Stimulated activated memory B cell treated with anti-CD40 and anti-IgM and Interleukin-4, amounts not matched to agents 10 μg/mL and 1 μg/mL and 100 μg/mL, for 72 hours (primary cell): ENCODE measurements at regions not wholly inside any gene's neighbourhood (a gene's known extent, or its start where the extent isn't known, plus 50 kb on each side); places are given as distances from the start of the nearest gene placed in this dataset.
"Not testable (repeated sequence)": the region's sequence is repeated elsewhere in the genome, so short reads cannot be mapped to it uniquely, and the experiment has no call there.

Source experiments
- ATAC-seq: fragments of 150-1000 bp; cut with Tn5 transposase; 2 replicates; pipeline ENCODE4 v1.10.0; 2021
- H3K27ac Mint-ChIP-seq: one replicate; pipeline ENCODE4 v1.8.0; 2022; ENCODE audit warnings: mild to moderate bottlenecking, mixed read lengths
- H3K27me3 Mint-ChIP-seq: one replicate; pipeline ENCODE4 v1.8.0; 2022; ENCODE audit warnings: mixed read lengths
- H3K36me3 Mint-ChIP-seq: one replicate; pipeline ENCODE4 v1.8.0; 2022; ENCODE audit warnings: mixed read lengths
- H3K4me1 Mint-ChIP-seq: one replicate; pipeline ENCODE4 v1.8.0; 2022; ENCODE audit warnings: mixed read lengths
- H3K4me3 Mint-ChIP-seq: one replicate; pipeline ENCODE4 v1.8.0; 2022; ENCODE audit warnings: mild to moderate bottlenecking, moderate library complexity, mixed read lengths
- H3K9me3 Mint-ChIP-seq: one replicate; pipeline ENCODE4 v1.8.0; 2022; ENCODE audit warnings: mixed read lengths

GRCh38 chr9:25517701-25518100 lies 160.5 kb downstream of the TUSC1 start:
- Mint-ChIP-seq H3K9me3 (no peaks in the 10 kb centered on the region), H3K4me3 (no peak overlapping the region), H3K27ac (no peak overlapping the region), H3K36me3 (no peaks in the 10 kb centered on the region), H3K4me1 (no peaks in the 10 kb centered on the region), H3K27me3 (no peaks in the 10 kb centered on the region)
- no peak for ATAC-seq

GRCh38 chr9:25513509-25514033 lies 164.7 kb downstream of the TUSC1 start:
- Mint-ChIP-seq H3K36me3 (no peaks in the 10 kb centered on the region), H3K4me3 (no peak overlapping the region), H3K9me3 (peaks cover 7% of the 10 kb centered on the region), H3K27ac (no peak overlapping the region), H3K4me1 (no peaks in the 10 kb centered on the region), H3K27me3 (no peaks in the 10 kb centered on the region)
- no peak for ATAC-seq

DNA sequence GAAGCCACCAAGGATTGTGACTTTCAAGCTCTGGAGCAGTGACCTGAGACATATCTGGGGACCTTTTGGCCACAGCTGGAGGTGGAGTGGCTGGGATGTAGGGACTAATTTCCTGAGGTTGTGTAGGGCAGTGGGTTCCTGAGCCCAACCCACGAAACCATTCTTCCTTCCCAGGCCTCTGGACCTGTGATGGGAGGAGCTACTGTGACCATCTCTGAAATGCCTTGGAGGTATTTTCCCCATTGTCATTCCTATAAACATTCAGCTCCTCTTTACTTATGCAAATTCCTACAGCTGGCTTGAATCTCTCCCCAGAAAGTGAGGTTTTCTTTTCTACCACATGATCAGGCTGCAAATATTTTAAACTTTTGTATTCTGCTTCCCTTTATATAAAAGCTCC lies 172.6 kb downstream of the TUSC1 start:
- Mint-ChIP-seq H3K9me3 (peaks cover 22% of the 10 kb centered on the region), H3K4me1 (no peaks in the 10 kb centered on the region), H3K27me3 (no peaks in the 10 kb centered on the region), H3K27ac (no peak overlapping the region), H3K4me3 (no peak overlapping the region), H3K36me3 (no peaks in the 10 kb centered on the region)
- ATAC-seq = no peak

GRCh38 chr9:25481372-25481771 lies 196.9 kb downstream of the TUSC1 start:
- H3K4me3 Mint-ChIP-seq = no peak overlapping the region
- no peaks in the 10 kb centered on the region for H3K27me3 Mint-ChIP-seq
- no peaks in the 10 kb centered on the region for H3K4me1 Mint-ChIP-seq
- no peak overlapping the region for H3K27ac Mint-ChIP-seq
- no peaks in the 10 kb centered on the region for H3K36me3 Mint-ChIP-seq
- peaks cover 14% of the 10 kb centered on the region for H3K9me3 Mint-ChIP-seq
- ATAC-seq = no peak

GRCh38 chr9:25480696-25481095 lies 197.5 kb downstream of the TUSC1 start:
- Mint-ChIP-seq H3K4me3 (no peak overlapping the region), H3K36me3 (no peaks in the 10 kb centered on the region), H3K9me3 (peaks cover 14% of the 10 kb centered on the region), H3K4me1 (no peaks in the 10 kb centered on the region), H3K27ac (no peak overlapping the region), H3K27me3 (no peaks in the 10 kb centered on the region)
- ATAC-seq = no peak

- no peaks in the 10 kb centered on the region for H3K27me3 Mint-ChIP-seq
- ATAC-seq = no peak
- H3K4me1 Mint-ChIP-seq = no peaks in the 10 kb centered on the region
- H3K36me3 Mint-ChIP-seq = no peaks in the 10 kb centered on the region
- no peak overlapping the region for H3K27ac Mint-ChIP-seq
- H3K9me3 Mint-ChIP-seq = peaks cover 17% of the 10 kb centered on the region
- no peak overlapping the region for H3K4me3 Mint-ChIP-seq
Measured at GRCh38 chr9:25472681-25473080, 205.6 kb downstream of the TUSC1 start.

GRCh38 chr9:25472085-25472607 lies 206.1 kb downstream of the TUSC1 start:
- H3K9me3 Mint-ChIP-seq = peaks cover 14% of the 10 kb centered on the region
- no peak overlapping the region for H3K4me3 Mint-ChIP-seq
- H3K27ac Mint-ChIP-seq = no peak overlapping the region
- ATAC-seq = no peak
- no peaks in the 10 kb centered on the region for H3K36me3 Mint-ChIP-seq
- H3K27me3 Mint-ChIP-seq = no peaks in the 10 kb centered on the region
- H3K4me1 Mint-ChIP-seq = no peaks in the 10 kb centered on the region

GRCh38 chr9:25461416-25461815 lies 216.8 kb downstream of the TUSC1 start:
- H3K27me3 Mint-ChIP-seq = no peaks in the 10 kb centered on the region
- no peak for ATAC-seq
- H3K4me3 Mint-ChIP-seq = no peak overlapping the region
- no peak overlapping the region for H3K27ac Mint-ChIP-seq
- no peaks in the 10 kb centered on the region for H3K36me3 Mint-ChIP-seq
- H3K4me1 Mint-ChIP-seq = no peaks in the 10 kb centered on the region
- H3K9me3 Mint-ChIP-seq = peaks cover 7% of the 10 kb centered on the region

DNA sequence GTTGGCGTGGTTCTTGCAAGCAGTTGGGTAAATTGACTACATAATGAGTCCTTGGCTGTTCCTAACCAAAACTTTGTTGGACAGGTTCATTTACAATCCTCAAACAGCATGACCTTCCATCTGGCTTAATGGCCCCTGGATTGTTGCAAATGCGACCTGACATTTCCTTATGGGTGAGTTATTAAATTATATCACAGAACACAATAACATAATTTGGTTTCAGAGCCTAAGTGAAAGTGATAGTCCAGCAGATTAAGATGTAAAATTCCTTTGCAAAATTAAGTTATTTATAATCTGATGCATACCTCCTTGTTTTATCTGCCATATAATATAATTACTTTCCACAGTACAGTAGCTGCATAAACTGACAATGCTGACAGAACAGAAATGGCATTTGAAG lies 224.4 kb downstream of the TUSC1 start:
- Mint-ChIP-seq H3K27ac (no peak overlapping the region), H3K4me1 (no peaks in the 10 kb centered on the region), H3K36me3 (no peaks in the 10 kb centered on the region), H3K27me3 (no peaks in the 10 kb centered on the region), H3K9me3 (peaks cover 3% of the 10 kb centered on the region), H3K4me3 (no peak overlapping the region)
- ATAC-seq = no peak

- no peaks in the 10 kb centered on the region for H3K9me3 Mint-ChIP-seq
- H3K36me3 Mint-ChIP-seq = no peaks in the 10 kb centered on the region
- no peak for ATAC-seq
- H3K27ac Mint-ChIP-seq = no peak overlapping the region
- H3K4me3 Mint-ChIP-seq = no peak overlapping the region
- H3K27me3 Mint-ChIP-seq = no peaks in the 10 kb centered on the region
- H3K4me1 Mint-ChIP-seq = no peaks in the 10 kb centered on the region
Measured at GRCh38 chr9:25449503-25449902, 228.7 kb downstream of the TUSC1 start.

DNA sequence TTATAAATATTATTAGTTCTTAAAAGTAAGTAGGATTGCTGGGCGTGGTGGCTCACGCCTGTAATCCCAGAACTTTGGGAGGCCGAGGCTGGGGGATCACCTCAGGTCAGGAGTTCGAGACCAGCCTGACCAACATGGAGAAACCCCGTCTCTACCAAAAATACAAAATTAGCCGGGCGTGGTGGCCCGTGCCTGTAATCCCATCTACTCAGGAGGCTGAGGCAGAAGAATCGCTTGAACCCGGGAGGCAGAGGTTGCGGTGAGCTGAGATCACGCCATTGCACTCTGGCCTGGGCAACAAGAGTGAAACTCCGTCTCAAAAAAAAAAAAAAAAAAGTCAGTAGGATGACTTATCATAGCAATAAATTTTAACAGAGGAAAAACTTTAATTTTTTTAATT lies 232.5 kb downstream of the TUSC1 start:
- not testable (repeated sequence) for H3K4me3 Mint-ChIP-seq, H3K27me3 Mint-ChIP-seq, ATAC-seq, H3K27ac Mint-ChIP-seq, H3K36me3 Mint-ChIP-seq, H3K9me3 Mint-ChIP-seq, H3K4me1 Mint-ChIP-seq

DNA sequence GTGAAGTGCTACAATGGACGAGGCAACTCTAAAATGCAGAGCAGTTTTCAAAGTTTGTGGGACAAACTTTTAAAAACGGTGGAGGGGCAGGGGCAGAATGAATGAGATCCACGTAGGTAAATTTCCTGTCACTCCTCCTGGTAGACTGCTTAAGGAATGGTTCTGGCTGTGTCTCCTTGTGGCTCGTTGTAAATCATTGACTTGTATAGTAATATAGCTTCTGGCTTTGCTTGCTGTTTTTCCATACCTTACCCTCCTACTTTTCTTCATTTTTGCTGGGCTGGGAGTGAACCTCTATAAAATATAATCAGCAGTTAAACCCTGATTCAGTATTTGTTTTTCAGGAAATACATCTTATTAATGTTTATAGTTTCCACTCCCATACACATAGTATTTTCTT lies 235.7 kb downstream of the TUSC1 start:
- no peaks in the 10 kb centered on the region for H3K27me3 Mint-ChIP-seq
- no peaks in the 10 kb centered on the region for H3K36me3 Mint-ChIP-seq
- H3K4me1 Mint-ChIP-seq = no peaks in the 10 kb centered on the region
- H3K4me3 Mint-ChIP-seq = no peak overlapping the region
- no peak for ATAC-seq
- no peak overlapping the region for H3K27ac Mint-ChIP-seq
- H3K9me3 Mint-ChIP-seq = peaks cover 8% of the 10 kb centered on the region

DNA sequence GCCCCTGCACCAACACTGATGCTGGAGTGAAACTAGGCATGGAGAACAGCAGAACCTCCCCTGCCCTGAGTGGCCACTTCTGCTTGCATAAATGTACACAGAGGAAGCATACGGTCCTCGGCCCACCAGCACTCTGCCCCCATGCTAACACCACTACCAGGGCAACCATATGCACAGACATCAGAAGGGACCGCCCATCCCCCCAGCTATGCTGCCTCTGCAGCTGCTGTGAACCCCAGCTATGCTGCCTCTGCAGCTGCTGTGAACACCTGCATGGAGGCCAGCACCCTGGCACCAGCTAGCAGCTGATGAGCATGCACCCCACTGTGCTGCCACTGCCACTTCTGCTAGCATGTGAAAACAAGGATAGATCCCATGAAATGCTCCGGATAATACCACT lies 250.3 kb downstream of the TUSC1 start:
- Mint-ChIP-seq H3K36me3 (no peaks in the 10 kb centered on the region), H3K27me3 (no peaks in the 10 kb centered on the region), H3K27ac (no peak overlapping the region), H3K4me3 (no peak overlapping the region), H3K4me1 (no peaks in the 10 kb centered on the region), H3K9me3 (peaks cover 17% of the 10 kb centered on the region)
- ATAC-seq = no peak

DNA sequence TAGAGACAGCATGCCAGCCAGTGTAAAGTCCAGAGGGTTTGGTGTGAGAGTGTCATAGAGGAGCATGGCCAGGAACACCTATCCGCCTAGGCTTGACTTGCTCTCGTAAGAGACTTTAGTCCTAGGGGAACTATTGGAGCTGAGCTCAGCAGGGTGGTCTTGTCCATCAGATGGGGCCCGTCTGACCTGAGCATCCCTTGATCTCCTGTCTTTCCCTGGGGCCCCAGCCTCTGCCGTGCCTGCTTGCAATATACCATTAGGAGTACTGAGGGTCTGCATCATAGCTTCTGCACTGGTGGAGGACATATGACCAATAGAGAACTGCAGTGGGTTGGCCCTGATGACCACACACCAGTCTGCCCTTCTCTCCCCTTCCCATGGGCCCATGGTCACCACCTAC lies 251.0 kb downstream of the TUSC1 start:
- Mint-ChIP-seq H3K4me3 (no peak overlapping the region), H3K36me3 (no peaks in the 10 kb centered on the region), H3K9me3 (peaks cover 17% of the 10 kb centered on the region), H3K27me3 (no peaks in the 10 kb centered on the region), H3K27ac (no peak overlapping the region), H3K4me1 (no peaks in the 10 kb centered on the region)
- no peak for ATAC-seq

GRCh38 chr9:25421560-25421959 lies 256.7 kb downstream of the TUSC1 start:
- Mint-ChIP-seq H3K9me3 (peaks cover 12% of the 10 kb centered on the region), H3K4me1 (no peaks in the 10 kb centered on the region), H3K27ac (no peak overlapping the region), H3K4me3 (no peak overlapping the region), H3K27me3 (no peaks in the 10 kb centered on the region), H3K36me3 (no peaks in the 10 kb centered on the region)
- no peak for ATAC-seq

- H3K27me3 Mint-ChIP-seq = no peaks in the 10 kb centered on the region
- ATAC-seq = no peak
- peaks cover 7% of the 10 kb centered on the region for H3K9me3 Mint-ChIP-seq
- no peak overlapping the region for H3K4me3 Mint-ChIP-seq
- no peaks in the 10 kb centered on the region for H3K36me3 Mint-ChIP-seq
- no peak overlapping the region for H3K27ac Mint-ChIP-seq
- no peaks in the 10 kb centered on the region for H3K4me1 Mint-ChIP-seq
Measured at GRCh38 chr9:25418974-25419373, 259.3 kb downstream of the TUSC1 start.

- H3K4me3 Mint-ChIP-seq = no peak overlapping the region
- H3K36me3 Mint-ChIP-seq = no peaks in the 10 kb centered on the region
- ATAC-seq = no peak
- H3K9me3 Mint-ChIP-seq = peaks cover 6% of the 10 kb centered on the region
- no peaks in the 10 kb centered on the region for H3K4me1 Mint-ChIP-seq
- H3K27me3 Mint-ChIP-seq = no peaks in the 10 kb centered on the region
- no peak overlapping the region for H3K27ac Mint-ChIP-seq
Measured at GRCh38 chr9:25415718-25416117, 262.5 kb downstream of the TUSC1 start.
